Activated naive CD4-positive, alpha-beta T cell treated with anti-CD3 and anti-CD28 coated beads, Interleukin-2, amount 50 U/mL, for 72 hours (primary cell): ENCODE measurements at regions not wholly inside any gene's neighbourhood (a gene's known extent, or its start where the extent isn't known, plus 50 kb on each side); places are given as distances from the start of the nearest gene placed in this dataset.
"Not testable (repeated sequence)": the region's sequence is repeated elsewhere in the genome, so short reads cannot be mapped to it uniquely, and the experiment has no call there.

Source experiments
- ATAC-seq, 2 donors: fragments of 150-1000 bp; cut with Tn5 transposase; 2 replicates each; pipeline ENCODE4 v1.10.0; 2021; ENCODE audit warnings: mild to moderate bottlenecking in 2 of 2, moderate library complexity in 2 of 2
- DNase-seq, 2 donors: peaks; one replicate each; pipeline ENCODE4 v3.0.0; 2021 to 2022; ENCODE audit warnings: low spot score in 2 of 2
- H3K27ac Mint-ChIP-seq, 2 donors: one replicate each; pipeline ENCODE4 v1.8.0; 2022; ENCODE audit warnings: mild to moderate bottlenecking in 2 of 2, mixed read lengths in 2 of 2
- H3K36me3 Mint-ChIP-seq, 2 donors: one replicate each; pipeline ENCODE4 v1.8.0; 2022; ENCODE audit warnings: mixed read lengths in 2 of 2
- H3K9me3 Mint-ChIP-seq, 2 donors: one replicate each; pipeline ENCODE4 v1.8.0; 2022; ENCODE audit warnings: mixed read lengths in 2 of 2

DNA sequence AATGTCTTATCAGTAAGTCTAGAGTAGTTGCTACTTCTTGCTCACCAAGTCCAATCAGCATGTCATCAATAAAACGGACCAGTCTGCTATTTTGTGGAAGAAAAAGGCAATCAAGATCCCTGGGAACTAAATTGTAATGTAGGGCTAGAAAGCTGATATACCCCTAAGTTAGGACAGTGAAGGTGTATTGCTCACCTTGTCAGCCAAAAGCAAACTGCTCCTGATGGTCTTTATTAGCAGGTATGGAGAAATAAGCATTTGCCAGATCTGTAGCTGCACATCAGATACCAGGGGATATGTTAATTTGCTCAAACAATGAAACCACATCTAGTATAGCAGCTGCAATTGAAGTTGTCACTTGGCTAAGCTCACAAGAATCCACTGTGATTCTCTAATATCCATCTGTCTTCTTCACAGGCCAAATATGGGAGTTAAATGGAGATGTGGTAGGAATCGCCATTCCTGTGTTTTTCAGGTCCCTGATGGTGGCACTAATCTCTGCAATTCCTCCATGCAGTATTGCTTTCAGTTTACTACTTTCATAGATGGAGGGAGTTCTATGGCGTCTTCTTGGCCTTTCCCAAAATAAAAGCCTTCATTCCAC, 75.0 kb downstream of the TMEM237 start:
- ATAC-seq (no peak), DNase-seq (no peak)
- Mint-ChIP-seq H3K9me3 (no peaks in the 10 kb centered on the region), H3K27ac (no peak overlapping the region), H3K36me3 (no peaks in the 10 kb centered on the region)

DNA sequence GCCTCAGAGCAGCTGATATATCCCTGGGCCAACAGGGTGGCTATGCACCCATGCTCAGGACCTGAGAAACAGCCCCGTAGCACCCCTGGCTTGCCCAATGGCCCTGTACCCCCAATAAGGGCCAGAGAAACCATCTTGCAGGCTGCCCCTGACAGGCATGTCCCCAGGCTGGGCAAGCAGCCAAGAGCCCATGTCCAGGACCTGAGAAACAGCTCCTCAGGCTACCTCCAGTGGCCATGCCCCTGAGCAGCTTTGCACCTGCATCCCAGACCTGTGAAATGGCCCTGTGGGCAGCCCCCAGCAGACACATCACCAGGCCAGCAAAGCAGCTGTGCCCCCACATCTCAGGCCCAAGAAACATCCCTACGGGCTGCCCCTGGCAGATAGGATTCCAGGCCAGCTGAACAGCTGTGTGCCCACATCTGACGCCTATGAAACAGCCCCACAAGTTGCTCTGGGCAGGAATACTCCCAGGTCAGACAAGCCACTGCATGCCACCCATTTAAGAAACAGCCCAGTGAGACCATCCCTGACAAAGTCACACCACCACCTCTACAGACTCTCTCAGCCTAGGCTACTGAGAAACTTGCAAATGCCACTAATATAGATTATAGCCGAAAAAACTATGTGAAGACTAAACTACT, 84.1 kb downstream of the TMEM237 start:
- Mint-ChIP-seq H3K36me3 (no peaks in the 10 kb centered on the region), H3K27ac (no peak overlapping the region), H3K9me3 (no peaks in the 10 kb centered on the region)
- ATAC-seq = no peak
- DNase-seq = no peak

DNA sequence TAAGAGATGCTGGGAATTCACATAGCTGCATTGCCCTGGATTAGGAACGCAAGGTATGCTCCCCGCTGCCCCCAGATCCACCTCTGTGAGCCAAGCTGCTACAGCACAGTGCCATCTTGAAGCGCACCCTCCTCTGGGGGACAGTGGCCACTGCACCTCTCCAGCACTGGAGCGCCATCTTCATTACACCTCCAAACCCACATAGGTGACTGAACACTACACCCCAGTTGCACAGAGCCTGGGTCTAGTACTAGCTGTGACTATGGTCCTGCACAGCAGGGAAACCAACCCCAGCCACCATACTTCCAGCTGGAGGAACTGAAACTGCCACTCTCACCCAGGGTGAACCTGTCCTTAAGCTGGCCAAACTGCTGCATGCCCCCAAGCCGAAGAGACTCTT, 84.6 kb downstream of the TMEM237 start:
- no peak for ATAC-seq
- H3K36me3 Mint-ChIP-seq = no peaks in the 10 kb centered on the region
- DNase-seq = no peak
- H3K9me3 Mint-ChIP-seq = no peaks in the 10 kb centered on the region
- H3K27ac Mint-ChIP-seq = no peak overlapping the region

DNA sequence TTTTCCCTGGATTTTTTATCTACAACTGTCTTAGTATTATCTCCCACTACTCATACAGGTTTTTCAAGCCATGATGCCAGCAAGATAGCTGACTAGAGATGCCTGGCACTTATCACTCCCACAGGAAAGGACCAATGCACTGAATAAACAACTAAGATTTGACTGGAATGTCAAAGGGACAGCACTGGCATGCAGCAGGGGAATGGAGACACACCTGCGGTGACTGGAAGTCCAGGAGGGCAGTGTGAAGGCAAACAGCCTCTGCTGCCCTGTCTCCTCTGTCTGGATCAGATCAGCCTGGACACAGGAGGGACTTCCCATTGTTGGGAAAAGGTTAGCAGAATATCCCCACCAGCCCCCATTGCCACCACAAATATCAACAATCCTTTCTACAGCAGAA, 85.1 kb downstream of the TMEM237 start:
- DNase-seq (no peak), ATAC-seq (no peak)
- Mint-ChIP-seq H3K36me3 (no peaks in the 10 kb centered on the region), H3K27ac (no peak overlapping the region), H3K9me3 (no peaks in the 10 kb centered on the region)

DNA sequence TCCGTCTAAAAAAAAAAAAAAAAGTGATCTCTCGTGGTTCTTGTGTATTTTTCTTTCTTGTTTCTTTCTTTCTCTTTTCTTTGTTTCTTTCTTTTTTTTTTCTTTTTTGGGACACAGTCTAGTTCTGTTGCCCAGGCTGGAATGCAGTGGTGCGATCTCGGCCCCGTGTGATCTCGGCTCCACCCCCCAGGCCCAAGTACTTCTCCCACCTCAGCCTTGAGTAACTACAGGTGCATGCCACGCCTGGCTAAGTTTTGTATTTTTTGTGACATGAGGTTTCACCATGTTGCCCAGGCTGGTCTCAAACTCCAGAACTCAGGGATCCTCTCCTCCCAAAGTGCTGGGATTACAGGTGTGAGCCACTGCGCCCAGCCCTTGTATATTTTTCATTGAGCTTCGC, 91.4 kb downstream of the TMEM237 start:
- ATAC-seq (no peak), DNase-seq (no peak)
- Mint-ChIP-seq H3K36me3 (no peaks in the 10 kb centered on the region), H3K9me3 (no peaks in the 10 kb centered on the region), H3K27ac (no peak overlapping the region)

DNA sequence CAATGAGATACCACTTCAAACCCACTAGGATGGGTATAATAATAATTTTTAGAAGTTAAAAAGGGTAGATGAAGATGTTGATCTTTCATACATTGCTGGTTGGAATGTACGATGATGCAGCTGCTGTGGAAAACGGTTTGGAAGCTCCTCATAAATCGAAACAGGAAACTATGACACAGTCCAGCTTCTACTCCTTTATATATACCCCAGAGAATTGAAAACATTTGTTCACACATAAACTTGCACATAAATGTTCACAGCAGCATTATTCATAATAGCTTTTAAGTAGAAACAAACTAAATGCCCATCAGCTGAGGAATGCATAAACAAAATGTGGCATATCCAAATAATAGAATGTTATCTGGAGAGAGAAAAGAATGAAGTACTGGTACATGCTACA, 95.0 kb downstream of the STRADB start:
- Mint-ChIP-seq H3K36me3 (no peaks in the 10 kb centered on the region), H3K9me3 (no peaks in the 10 kb centered on the region), H3K27ac (no peak overlapping the region)
- no peak for ATAC-seq
- DNase-seq = no peak

DNA sequence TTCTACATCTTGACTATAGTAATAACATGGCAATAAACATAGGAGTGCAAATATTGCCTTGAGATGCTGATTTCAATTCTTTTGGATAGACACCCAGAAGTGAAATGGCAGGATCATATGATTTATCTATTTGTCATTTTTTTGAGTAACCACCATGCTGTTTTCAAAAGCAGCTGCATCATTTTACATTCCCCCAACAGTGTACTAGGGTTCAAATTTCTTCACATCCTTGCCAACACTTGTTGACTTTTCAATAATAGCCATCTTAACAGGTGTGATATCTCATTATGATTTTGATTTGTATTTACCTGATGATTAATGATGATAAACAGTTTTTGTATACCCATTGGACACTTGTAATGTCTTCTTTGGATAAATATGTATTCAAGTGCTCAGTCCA, 90.8 kb downstream of the STRADB start:
- no peak for DNase-seq
- Mint-ChIP-seq H3K9me3 (peaks cover 0 to 5% of the 10 kb centered on the region in 2 donors), H3K36me3 (peaks cover 0 to 8% of the 10 kb centered on the region in 2 donors), H3K27ac (no peak overlapping the region)
- no peak for ATAC-seq

DNA sequence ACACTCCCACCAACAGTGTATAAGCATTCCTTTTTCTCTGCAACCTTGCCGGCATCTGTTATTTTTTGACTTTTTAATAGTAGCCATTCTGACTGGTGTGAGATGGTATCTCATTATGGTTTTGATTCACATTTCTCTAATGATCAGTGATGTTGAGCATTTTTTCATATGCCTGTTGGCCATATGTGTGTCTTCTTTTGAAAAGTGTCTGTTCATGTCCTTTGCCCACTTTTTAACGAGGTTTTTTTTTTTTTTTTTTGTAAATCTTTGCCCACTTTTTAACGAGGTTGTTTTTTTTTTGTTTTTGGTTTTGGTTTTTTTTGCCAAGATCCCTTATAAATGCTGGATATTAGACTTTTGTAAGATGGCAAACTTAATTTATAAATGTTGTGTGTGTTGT, 87.7 kb downstream of the STRADB start:
- not testable (repeated sequence) for DNase-seq, H3K36me3 Mint-ChIP-seq, H3K27ac Mint-ChIP-seq, ATAC-seq, H3K9me3 Mint-ChIP-seq

DNA sequence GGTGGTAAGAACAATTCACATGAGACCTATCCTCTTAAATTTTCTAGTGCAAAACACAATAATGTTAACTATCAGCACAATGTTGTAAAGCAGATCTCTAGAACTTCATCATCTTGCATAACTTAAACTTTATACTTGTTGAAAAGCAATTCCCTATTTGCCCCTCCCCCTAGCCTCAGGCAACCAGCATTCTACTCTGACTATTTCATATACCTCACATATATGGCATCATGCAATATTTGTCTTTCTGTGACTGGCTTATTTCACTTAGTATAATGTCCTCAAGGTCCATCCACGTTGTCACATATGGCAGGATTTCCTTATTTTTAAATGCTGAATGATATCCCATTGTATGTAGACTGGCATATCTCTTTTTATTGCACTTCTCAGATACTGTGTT, 86.5 kb downstream of the STRADB start:
- peaks cover 0 to 8% of the 10 kb centered on the region in 2 donors for H3K36me3 Mint-ChIP-seq
- H3K9me3 Mint-ChIP-seq = peaks cover 0 to 10% of the 10 kb centered on the region in 2 donors
- ATAC-seq (no peak), DNase-seq (no peak)
- H3K27ac Mint-ChIP-seq = no peak overlapping the region

DNA sequence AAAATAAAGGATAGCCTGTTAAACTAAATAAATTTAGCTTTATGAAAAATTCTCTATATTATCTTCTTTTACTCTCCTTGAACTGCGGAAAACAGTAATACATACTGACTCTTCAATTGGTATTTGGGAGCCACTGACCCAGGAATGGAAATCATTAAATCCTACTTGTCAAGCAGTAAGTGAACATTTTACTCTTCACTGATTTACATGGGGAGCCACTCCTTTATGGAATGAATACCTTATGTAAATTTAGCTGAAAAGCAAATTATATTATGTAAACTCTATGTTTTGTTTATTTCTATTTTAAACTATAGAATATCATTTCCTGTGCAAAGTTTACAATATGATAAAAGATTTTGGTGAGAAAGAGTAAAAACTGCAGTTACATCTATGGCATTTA, 85.2 kb downstream of the STRADB start:
- peaks cover 0 to 13% of the 10 kb centered on the region in 2 donors for H3K9me3 Mint-ChIP-seq
- no peak for ATAC-seq
- no peak overlapping the region for H3K27ac Mint-ChIP-seq
- peaks cover 0 to 8% of the 10 kb centered on the region in 2 donors for H3K36me3 Mint-ChIP-seq
- DNase-seq = no peak

DNA sequence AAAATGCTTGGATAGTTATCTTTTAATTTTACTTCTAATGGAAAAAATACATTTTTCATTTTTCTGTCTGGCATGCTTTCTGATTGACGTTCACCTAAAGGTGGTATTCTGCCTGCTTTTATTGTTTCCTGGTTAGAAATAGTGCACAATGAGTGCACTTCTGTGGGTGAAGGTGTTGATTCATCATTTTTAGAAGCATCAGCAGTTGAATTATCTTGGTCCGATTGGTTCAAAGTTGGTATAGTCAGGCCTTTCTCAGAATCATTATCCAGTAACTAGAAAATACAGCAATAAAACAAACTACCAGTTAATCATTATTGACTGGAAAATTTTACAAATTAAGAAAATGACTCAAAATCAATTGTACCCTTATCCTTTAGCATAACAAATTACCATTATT, 84.5 kb downstream of the STRADB start:
- no peak for DNase-seq
- H3K9me3 Mint-ChIP-seq = peaks cover 0 to 19% of the 10 kb centered on the region in 2 donors
- ATAC-seq = no peak
- H3K27ac Mint-ChIP-seq = no peak overlapping the region
- H3K36me3 Mint-ChIP-seq = peaks cover 0 to 8% of the 10 kb centered on the region in 2 donors

DNA sequence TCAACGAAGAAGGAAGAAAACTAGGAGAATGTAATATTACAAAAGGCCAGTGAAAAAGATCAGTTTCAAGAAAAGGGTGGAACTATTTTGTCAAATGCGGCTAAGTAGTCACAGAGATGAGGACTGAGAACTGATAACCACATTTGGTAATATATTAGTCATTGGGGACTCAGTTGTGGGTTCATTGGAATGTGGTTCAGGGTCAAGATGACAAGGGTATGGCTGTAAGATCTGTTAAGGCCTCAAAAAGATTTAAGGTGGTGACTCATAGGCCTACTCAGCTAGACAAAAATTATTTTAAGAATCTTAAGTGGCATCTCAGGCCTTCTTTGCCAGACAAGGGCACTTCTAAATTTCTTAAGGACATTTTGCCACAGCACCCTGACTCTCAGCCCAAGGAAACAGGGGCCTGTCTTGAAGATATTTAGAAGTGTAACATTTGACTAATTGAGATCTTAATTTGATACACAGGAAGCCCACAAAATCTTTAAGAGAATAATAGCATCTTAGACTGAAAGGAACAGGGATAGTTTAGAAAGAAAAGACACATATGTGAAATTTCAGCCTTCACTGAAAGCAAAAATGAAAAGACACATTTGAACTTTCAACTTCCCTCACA, 81.3 kb downstream of the STRADB start:
- peak in 1 of 2 donors; percentile 39 for DNase-seq
- peaks cover 0 to 15% of the 10 kb centered on the region in 2 donors for H3K36me3 Mint-ChIP-seq
- H3K27ac Mint-ChIP-seq = peak overlapping the region in 1 of 2 donors; percentile 70
- peaks cover 9 to 24% of the 10 kb centered on the region in 2 donors for H3K9me3 Mint-ChIP-seq
- ATAC-seq = peak; percentile 99 to 100
